Activated CD4-positive, CD25-positive, alpha-beta regulatory T cell treated with anti-CD3 and anti-CD28 coated beads, Interleukin-2, amount 50 U/mL, for 72 hours (primary cell): ENCODE measurements at regions not wholly inside any gene's neighbourhood (a gene's known extent, or its start where the extent isn't known, plus 50 kb on each side); places are given as distances from the start of the nearest gene placed in this dataset.

Source experiments
- DNase-seq: peaks from one replicate; pipeline ENCODE4 v3.0.0; 2021

- no peak for DNase-seq
Measured at GRCh38 chr2:196362973-196363549, 191.7 kb upstream of the STK17B start.

DNA sequence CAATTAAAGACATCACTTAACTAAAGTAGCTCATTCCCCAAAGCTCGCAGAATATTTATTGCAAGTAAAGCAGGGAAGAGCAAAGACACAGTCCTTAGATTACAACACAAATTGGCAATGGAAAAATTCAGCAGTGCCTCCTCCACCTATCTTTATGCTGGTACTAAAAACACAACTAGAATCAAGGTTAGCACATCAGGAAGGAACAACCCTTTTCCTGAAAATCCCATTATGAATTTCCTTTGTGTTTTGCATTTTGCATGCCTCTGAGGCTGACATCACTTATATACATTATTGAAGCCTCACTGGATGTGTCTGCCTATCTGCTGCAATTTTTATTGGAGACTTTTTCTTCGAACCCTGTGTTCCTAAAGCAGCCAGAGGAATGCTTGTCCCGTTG is 193.8 kb upstream of the STK17B start:
- DNase-seq: no peak

DNA sequence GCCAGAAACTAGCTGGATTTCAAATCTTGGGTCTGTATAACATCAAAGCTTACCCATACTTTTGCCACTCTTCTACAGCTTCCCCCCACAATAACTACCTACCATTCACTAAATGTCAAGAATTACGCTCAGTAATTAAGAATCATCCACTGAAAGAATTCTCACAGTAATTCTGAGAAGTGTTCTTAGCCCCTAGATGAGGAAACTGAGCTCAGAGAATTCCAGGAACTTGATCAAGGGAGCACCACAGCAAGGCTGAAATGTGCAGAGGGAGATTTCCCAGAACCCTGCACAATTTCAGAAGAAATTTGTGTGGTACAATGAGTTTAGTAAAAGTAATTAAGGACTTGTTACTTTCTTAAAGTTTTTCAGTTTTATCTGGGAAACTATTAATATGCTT is 194.5 kb upstream of the STK17B start:
- no peak for DNase-seq

GRCh38 chr2:196367633-196368032 is 196.3 kb upstream of the STK17B start:
- DNase-seq: no peak

GRCh38 chr2:196368546-196369225 is 197.3 kb upstream of the STK17B start:
- DNase-seq: no peak

GRCh38 chr2:196369967-196370366 is 198.6 kb upstream of the STK17B start:
- no peak for DNase-seq

DNA sequence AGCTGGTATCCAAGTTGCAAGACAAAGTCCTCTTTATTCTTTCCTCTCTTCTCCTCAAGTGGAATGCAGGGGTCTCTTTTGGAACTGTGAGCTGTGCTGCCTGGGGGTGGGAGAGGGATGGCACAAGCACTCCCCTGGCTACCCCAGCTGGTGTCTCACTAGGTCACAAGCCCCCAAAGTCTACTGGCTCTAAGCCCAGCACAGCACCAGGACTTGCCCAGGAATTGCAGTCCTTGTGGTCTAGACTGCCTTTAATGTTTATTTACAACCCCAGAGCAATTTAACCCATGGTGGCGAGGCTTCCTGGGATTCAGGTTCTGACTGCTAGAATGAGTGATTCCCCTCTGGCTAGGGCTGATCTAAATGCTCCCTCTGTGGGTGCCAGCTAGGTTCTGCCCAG is 199.0 kb upstream of the STK17B start:
- DNase-seq: no peak

GRCh38 chr2:196372276-196372809 is 201.0 kb upstream of the STK17B start:
- no peak for DNase-seq

- DNase-seq: no peak
Measured at GRCh38 chr2:196372811-196373664, 201.7 kb upstream of the STK17B start.

DNA sequence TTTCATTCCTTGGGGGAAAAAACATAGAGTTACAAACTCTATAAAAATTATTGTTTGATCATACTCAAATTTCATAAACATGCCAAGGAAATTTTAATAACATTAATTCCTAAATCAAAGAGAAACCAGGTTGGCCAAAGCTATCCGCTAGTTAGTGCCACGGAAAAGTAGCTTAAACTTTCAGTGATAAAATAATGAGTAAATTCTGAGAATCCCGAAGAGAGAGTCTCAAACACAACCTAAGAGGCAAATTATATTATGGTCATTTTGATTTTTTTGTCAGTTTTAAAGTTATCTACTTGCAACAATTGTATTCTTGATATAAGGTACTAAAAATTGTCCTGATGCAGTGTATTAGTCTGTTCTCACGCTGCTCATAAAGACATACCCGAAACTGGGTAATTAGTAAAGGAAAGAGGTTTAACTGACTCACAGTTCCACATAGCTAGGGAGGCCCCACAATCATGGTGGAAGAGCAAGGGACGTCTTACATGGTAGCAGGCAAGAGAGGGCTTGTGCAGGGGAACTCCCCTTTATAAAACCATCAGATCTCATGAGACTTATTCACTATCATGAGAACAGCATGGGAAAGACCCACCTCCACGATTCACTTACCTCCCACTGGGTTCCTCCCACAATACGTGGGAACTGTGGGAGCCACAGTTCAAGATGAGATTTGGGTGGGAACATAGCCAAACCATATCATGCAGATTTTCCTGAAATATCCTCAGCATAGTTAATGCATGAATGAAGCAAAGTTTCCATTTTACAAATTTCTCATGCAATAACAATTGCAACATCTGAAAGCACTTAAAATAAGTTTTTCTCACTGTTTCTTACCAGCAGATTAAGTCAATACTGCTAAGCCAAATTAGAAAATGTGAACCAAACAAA is 205.9 kb upstream of the STK17B start:
- no peak for DNase-seq

DNA sequence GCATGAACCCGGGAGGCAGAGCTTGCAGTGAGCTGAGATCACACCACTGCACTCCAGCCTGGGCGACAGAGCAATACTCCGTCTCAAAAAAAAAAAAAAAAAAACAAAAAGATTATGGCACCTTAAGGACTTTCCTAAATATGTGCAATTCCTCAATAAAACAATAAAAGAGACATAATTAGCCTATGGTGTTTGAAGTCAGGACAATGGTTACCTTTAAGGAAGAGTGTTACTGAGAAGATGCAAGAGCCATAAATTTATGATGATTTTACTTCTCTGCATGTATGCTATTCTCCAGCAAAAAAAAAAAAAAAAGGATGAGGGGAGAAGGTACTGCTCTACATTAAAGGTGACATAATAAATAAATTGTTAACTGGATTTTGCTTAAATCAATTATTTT is 208.2 kb upstream of the STK17B start:
- no peak for DNase-seq

- no peak for DNase-seq
Measured at GRCh38 chr2:196380098-196380497, 208.7 kb upstream of the STK17B start.

- no peak for DNase-seq
Measured at GRCh38 chr2:196380575-196380974, 209.2 kb upstream of the STK17B start.

- DNase-seq: no peak
Measured at GRCh38 chr2:196381464-196381863, 210.1 kb upstream of the STK17B start.

DNA sequence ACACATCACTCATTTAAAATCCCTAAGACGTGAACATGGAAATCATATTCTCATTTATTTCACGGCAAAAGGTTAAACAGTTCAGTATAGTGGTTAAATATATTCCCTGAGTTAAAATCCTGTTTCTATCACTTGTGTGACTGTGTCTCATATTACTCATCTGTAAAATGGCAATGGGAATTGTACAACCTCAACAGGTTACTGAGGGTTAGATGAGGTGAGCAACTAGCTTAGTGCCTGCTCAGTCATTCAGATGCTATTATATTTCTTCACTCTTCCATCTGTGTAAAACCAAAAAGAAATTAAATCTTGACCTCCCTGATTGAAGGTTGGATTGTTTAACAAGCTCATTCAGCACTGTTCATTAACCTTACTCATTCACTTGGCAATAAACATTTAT is 212.4 kb upstream of the STK17B start:
- DNase-seq: no peak

- DNase-seq: no peak
Measured at GRCh38 chr2:196384729-196385128, 213.4 kb upstream of the STK17B start.

DNA sequence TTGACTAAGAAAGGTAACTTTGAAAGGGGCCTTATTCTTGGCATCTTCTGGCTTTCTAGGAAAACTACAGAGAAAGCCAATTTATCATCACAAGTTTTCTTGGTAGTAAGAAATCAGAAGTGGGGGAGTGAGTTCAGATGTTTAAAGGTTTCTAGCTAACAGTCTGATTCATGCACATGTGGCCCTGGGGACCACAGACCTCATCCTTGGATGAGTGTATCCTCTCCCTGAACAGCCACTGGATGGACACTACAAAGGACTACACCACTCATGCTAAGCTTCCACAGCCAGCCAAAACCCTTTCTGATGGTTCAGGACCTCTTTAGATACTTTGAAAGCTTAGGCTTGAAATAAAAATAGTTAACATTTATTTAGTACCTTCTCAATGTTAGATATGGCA is 218.3 kb upstream of the STK17B start:
- DNase-seq: no peak

DNA sequence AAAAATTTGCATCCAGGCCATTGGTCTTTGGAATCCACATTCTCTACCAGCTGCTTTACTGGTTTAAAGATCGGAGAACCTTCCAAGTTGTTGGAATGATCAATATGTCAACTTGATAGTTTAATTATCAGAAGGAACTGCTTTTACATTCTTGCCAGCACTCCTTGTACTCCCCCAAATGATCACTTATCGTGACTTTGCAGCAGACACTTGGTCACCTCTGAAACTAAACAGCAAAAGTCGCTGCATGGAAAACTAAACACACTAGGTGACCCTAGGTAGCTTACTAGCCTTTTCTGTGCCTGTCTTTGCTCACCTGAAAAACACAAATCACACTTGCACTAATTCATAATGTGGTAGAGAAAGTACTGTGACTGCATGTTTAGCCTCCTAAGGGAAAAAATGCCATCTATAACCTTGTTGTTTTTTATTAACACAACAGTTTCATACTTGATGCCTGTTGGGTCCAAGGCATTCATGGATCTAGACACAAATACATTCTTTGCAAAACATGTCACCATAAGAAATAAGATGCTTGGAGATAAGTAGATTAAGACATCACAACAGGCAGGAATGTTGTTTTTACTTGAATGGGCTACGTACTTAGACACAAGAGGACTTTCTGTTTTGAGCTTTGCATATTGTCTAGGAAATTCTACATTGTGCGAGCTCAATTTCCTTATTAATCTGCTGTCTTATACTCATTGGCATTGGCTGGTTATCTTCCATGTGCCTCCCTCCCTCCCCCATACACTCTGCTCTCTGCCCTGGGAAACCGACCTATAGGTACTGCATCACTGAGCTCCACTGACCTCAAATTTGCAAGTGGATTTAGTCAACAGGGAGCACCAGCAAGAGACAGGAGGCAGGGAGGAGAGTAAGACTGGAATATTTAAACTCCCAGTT is 219.1 kb upstream of the STK17B start:
- no peak for DNase-seq

GRCh38 chr2:196391149-196391479 is 219.7 kb upstream of the STK17B start:
- DNase-seq: no peak

DNA sequence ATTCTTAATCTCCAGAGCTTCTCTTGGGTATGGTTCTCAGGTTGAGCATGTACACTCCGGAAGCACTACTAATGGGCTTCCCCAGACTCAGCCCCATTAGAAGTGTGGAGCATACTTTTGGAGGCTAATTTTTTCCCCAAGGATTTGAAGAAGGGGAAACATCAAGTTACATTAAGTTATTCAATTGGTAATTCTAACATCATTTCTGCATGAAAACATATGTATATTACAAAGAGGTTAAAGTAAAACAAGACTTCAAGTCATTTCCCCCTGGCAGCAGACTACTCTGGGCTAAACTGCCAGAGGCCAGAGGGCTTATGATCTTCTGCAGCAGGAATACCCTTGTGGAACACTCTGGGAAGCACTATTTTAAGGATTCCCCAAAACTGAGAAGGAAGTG is 227.7 kb upstream of the STK17B start:
- DNase-seq: no peak

GRCh38 chr2:196399722-196400691 is 228.6 kb upstream of the STK17B start:
- DNase-seq: no peak
